ENCODE measurements at regions not wholly inside any gene's neighbourhood (a gene's known extent, or its start where the extent isn't known, plus 50 kb on each side); places are given as distances from the start of the nearest gene placed in this dataset.

DNA sequence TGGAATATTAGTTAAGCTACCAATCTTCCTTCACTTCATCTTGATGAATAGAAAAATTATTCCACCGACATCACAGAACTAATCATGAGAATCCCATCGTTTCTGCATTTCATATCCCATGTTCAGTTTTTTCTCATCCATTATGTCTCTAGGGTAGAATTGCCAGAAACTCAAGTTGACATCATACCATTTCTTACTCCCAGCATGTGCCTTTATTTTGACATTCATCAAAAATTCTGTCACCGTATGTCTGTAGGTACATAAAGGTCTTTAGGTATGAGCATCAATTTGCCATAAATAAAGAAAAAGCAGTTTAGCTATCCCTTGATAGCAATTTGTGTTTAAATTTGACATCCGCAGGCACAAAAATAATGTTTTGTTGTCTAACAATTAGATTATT is 175.5 kb upstream of the ROBO2 start:
- no peak for DNase-seq
- Histone ChIP-seq H3K27ac (no peak overlapping the region), H3K4me3 (ENCODE audit: low read depth, low read length) (no peak overlapping the region), H3K36me3 (replicated peaks) (no peaks in the 10 kb centered on the region), H3K27me3 (replicated peaks) (no peaks in the 10 kb centered on the region)
- in situ Hi-C loops (cut with HindIII; ENCODE audit: low pct_ligation_motif_present, low sequenced_read_pairs) = no loop called here
- TF ChIP-seq, protein P1, sequence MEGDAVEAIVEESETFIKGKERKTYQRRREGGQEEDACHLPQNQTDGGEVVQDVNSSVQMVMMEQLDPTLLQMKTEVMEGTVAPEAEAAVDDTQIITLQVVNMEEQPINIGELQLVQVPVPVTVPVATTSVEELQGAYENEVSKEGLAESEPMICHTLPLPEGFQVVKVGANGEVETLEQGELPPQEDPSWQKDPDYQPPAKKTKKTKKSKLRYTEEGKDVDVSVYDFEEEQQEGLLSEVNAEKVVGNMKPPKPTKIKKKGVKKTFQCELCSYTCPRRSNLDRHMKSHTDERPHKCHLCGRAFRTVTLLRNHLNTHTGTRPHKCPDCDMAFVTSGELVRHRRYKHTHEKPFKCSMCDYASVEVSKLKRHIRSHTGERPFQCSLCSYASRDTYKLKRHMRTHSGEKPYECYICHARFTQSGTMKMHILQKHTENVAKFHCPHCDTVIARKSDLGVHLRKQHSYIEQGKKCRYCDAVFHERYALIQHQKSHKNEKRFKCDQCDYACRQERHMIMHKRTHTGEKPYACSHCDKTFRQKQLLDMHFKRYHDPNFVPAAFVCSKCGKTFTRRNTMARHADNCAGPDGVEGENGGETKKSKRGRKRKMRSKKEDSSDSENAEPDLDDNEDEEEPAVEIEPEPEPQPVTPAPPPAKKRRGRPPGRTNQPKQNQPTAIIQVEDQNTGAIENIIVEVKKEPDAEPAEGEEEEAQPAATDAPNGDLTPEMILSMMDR (IDR thresholded peaks at IDR 0.05; ENCODE audit: low read depth, low read length, missing control alignments) = no peak

DNA sequence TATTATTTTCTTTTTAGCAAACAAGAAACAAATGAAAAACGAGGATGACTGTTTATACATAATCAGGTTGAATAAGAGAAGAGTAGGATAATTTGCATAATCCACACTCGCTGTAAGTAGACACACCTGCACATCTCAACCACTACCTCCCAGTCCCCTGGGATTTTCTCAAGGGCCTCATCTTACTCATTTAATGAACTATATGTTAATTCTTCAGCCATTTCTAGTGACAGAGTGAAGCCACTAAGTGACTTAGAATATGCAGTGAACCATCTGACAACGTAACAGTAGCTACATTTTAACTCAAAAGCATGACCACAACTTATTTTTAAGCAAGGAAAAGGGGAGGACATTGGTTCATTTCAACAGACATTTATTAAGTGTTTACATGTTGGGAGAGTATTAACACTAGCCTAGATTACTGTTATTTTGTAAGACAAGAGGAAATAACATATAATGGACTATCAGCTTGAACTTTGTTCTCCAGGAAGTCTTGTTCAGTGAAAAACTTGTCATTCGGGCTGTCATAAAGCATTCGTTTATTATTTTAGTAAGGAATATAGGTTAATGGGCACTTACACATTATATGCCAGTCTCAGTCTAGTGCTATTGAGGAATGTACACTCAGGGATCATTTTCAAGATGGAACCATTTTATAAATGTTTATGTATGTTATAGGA is 173.0 kb upstream of the ROBO2 start:
- TF ChIP-seq, protein P1 (IDR thresholded peaks at IDR 0.05; ENCODE audit: low read depth, low read length, missing control alignments) = no peak
- Histone ChIP-seq H3K36me3 (replicated peaks) (no peaks in the 10 kb centered on the region), H3K27ac (no peak overlapping the region), H3K4me3 (ENCODE audit: low read depth, low read length) (no peak overlapping the region), H3K27me3 (replicated peaks) (no peaks in the 10 kb centered on the region)
- in situ Hi-C loops (cut with HindIII; ENCODE audit: low pct_ligation_motif_present, low sequenced_read_pairs) = no loop called here
- no peak for DNase-seq

DNA sequence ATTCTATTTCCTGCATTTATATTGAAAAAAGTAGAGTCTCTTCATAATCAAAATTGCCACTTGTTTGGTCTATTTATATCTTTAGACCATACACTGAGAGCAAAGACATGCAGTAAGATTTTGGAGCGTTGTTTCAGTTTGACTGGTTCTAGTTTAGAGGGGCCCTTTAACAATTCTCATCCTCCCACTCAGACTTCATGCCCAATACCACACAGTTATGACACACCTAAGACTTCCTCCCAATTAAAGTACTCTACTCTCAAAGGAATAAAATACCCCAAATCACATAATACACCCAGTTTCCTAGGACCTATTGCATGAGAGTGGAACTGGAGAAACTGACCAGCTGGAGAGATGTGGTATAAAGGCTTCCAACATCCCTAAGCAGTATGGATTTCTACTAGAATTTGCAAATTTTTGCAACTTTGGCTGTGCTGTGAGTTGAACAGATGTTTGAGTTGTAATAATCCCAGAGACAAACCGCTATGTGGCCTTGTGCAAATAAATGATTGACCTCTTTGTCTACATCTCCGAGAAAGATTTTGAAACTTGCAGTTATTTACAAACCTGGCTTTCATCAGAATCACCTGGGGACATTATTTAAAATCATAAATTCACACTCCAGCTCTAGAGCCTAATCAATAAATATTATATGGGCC is 170.0 kb upstream of the ROBO2 start:
- no peak overlapping the region for H3K4me3 ChIP-seq (ENCODE audit: low read depth, low read length)
- TF ChIP-seq, protein P1 (IDR thresholded peaks at IDR 0.05; ENCODE audit: low read depth, low read length, missing control alignments) = no peak
- H3K36me3 ChIP-seq (replicated peaks) = no peaks in the 10 kb centered on the region
- in situ Hi-C loops (cut with HindIII; ENCODE audit: low pct_ligation_motif_present, low sequenced_read_pairs) = no loop called here
- no peak overlapping the region for H3K27ac ChIP-seq
- no peaks in the 10 kb centered on the region for H3K27me3 ChIP-seq (replicated peaks)
- DNase-seq = no peak

- TF ChIP-seq, protein P1 (IDR thresholded peaks at IDR 0.05; ENCODE audit: low read depth, low read length, missing control alignments) = no peak
- no peak for DNase-seq
- Histone ChIP-seq H3K27ac (no peak overlapping the region), H3K36me3 (replicated peaks) (no peaks in the 10 kb centered on the region), H3K4me3 (ENCODE audit: low read depth, low read length) (no peak overlapping the region), H3K27me3 (replicated peaks) (no peaks in the 10 kb centered on the region)
- in situ Hi-C loops (cut with HindIII; ENCODE audit: low pct_ligation_motif_present, low sequenced_read_pairs) = no loop called here
Observed at GRCh38 chr3:76871655-76872054, 168.2 kb upstream of the ROBO2 start.

DNA sequence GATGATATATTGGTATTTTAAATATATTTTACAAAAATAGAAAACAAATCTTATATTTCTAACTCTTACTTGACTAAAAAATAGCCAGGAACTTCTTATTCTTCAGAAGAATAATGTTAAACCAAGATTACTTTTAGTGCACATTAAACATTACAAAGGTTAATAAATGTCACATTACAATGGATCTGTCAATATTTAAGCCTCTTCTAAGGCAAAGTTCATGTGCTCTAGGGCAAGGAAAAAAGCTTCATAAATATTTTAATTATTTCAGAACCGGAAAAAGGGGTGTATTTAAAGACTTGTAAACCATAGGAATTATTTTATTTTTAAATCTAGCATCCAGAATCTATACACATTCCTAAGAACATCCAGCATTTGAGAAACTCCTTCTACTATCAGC is 166.9 kb upstream of the ROBO2 start:
- Histone ChIP-seq H3K27me3 (replicated peaks) (no peaks in the 10 kb centered on the region), H3K4me3 (ENCODE audit: low read depth, low read length) (no peak overlapping the region), H3K36me3 (replicated peaks) (no peaks in the 10 kb centered on the region), H3K27ac (no peak overlapping the region)
- no peak for DNase-seq
- in situ Hi-C loops (cut with HindIII; ENCODE audit: low pct_ligation_motif_present, low sequenced_read_pairs) = no loop called here
- TF ChIP-seq, protein P1 (IDR thresholded peaks at IDR 0.05; ENCODE audit: low read depth, low read length, missing control alignments) = no peak

All from brain microvascular endothelial cell (primary cell).